PC-9 (cell line): ENCODE measurements at regions not wholly inside any gene's neighbourhood (a gene's known extent, or its start where the extent isn't known, plus 50 kb on each side); places are given as distances from the start of the nearest gene placed in this dataset.
"Not testable (repeated sequence)": the region's sequence is repeated elsewhere in the genome, so short reads cannot be mapped to it uniquely, and the experiment has no call there.

Experiments
- BruUV-seq: library from RNA; stranded (reverse); fragments of 400-500 nt; replicated peaks from 2 replicates; lab custom pipeline; 2021; lab: Mats Ljungman, UMichigan
- CTCF ChIA-PET: fragments of 300-600 bp; sonication (Branson Sonifier 250); formaldehyde crosslinking; loops from one replicate; lab custom pipeline; 2022; ENCODE audit warnings: antibody characterized with exemption; lab: Charles Lee
- POLR2A ChIA-PET: fragments of 300-600 bp; sonication (Branson Sonifier 250); formaldehyde crosslinking; loops from one replicate; lab custom pipeline; 2022; ENCODE audit warnings: antibody characterized with exemption; ENCODE audit not compliant: unreplicated experiment; lab: Charles Lee
- DNase-seq, 2 experiments: peaks; one replicate each; pipeline versions ENCODE4 v3.0.0 to v3.0.0-alpha.2; 2015 to 2022; ENCODE audit warnings: mixed read lengths in 1 of 2
- H2AFZ ChIP-seq: fragments of 200-600 bp; sonication (generic); 2 replicates; pipeline ENCODE4 v1.8.1; 2017; ENCODE audit warnings: antibody characterized with exemption
- H3F3A ChIP-seq: fragments of 200-600 bp; sonication (generic); 2 replicates; pipeline ENCODE4 v1.8.1; 2017; ENCODE audit warnings: antibody characterized with exemption, mild to moderate bottlenecking, low read depth; ENCODE audit not compliant: insufficient read depth
- H3K27ac ChIP-seq: fragments of 200-600 bp; sonication (generic); 2 replicates; pipeline ENCODE4 v1.6.1; 2016; ENCODE audit warnings: mixed run types
- H3K27me3 ChIP-seq: fragments of 200-600 bp; sonication (generic); 2 replicates; pipeline ENCODE4 v1.6.1; 2016; ENCODE audit warnings: low read depth, mixed run types; ENCODE audit not compliant: insufficient read depth
- H3K36me3 ChIP-seq: fragments of 200-600 bp; sonication (generic); 2 replicates; pipeline ENCODE4 v1.6.1; 2016; ENCODE audit warnings: low read depth, mixed run types
- H3K4me1 ChIP-seq: fragments of 200-600 bp; sonication (generic); replicated peaks from 2 replicates; pipeline ENCODE4 v1.6.1; 2016; ENCODE audit warnings: mixed run types; ENCODE audit not compliant: insufficient read depth
- H3K4me2 ChIP-seq: fragments of 200-600 bp; sonication (generic); 2 replicates; pipeline ENCODE4 v1.6.1; 2017; ENCODE audit warnings: mixed run types
- H3K4me3 ChIP-seq: fragments of 200-600 bp; sonication (generic); 2 replicates; pipeline ENCODE4 v1.6.1; 2016; ENCODE audit warnings: mixed run types
- H3K79me2 ChIP-seq: fragments of 200-600 bp; sonication (generic); 2 replicates; pipeline ENCODE4 v1.6.1; 2017; ENCODE audit warnings: low read depth, mixed run types
- H3K9me2 ChIP-seq: fragments of 200-600 bp; sonication (generic); 2 replicates; pipeline ENCODE4 v1.8.1; 2017; ENCODE audit warnings: mild to moderate bottlenecking; ENCODE audit not compliant: insufficient read depth
- H3K9me3 ChIP-seq: fragments of 200-600 bp; sonication (generic); 2 replicates; pipeline ENCODE4 v1.8.1; 2016; ENCODE audit warnings: low read depth; ENCODE audit not compliant: insufficient read depth
- H4K20me1 ChIP-seq: fragments of 200-600 bp; sonication (generic); 2 replicates; pipeline ENCODE4 v1.8.1; 2017; ENCODE audit not compliant: insufficient read depth
- CTCF ChIP-seq: fragments of 200-600 bp; sonication (generic); conservative IDR thresholded peaks from 2 replicates; pipeline ENCODE4 v1.6.1; 2017; ENCODE audit warnings: mixed run types, antibody characterized with exemption, mild to moderate bottlenecking, moderate library complexity
- EZH2 ChIP-seq: fragments of 200-600 bp; sonication (generic); IDR thresholded peaks from 2 replicates; pipeline ENCODE4 v1.8.0; 2017; ENCODE audit warnings: antibody characterized with exemption, low read depth
- intact Hi-C: fragments of 100-400 bp; cut with micrococcal nuclease; formaldehyde crosslinking; loops from one replicate; pipeline ENCODE4 v1.10.0; 2022; ENCODE audit not compliant: unreplicated experiment

GRCh38 chr1:5119366-5120234 lies 465.2 kb downstream of the AJAP1 start:
- no peaks in the 10 kb centered on the region for H3F3A ChIP-seq

GRCh38 chr1:5118771-5119170 lies 464.4 kb downstream of the AJAP1 start:
- H2AFZ ChIP-seq, CTCF ChIA-PET, intact Hi-C loops, H3K36me3 ChIP-seq, H3K4me1 ChIP-seq, DNase-seq, H3K9me2 ChIP-seq, H4K20me1 ChIP-seq, BruUV-seq, H3K27me3 ChIP-seq, H3K4me3 ChIP-seq, H3K4me2 ChIP-seq, POLR2A ChIA-PET, H3K27ac ChIP-seq, H3K9me3 ChIP-seq, H3K79me2 ChIP-seq, H3F3A ChIP-seq: not testable (repeated sequence)

More at GRCh38 chr1:5119366-5120234, 465.2 kb downstream of the AJAP1 start:
- no peaks in the 10 kb centered on the region for H4K20me1 ChIP-seq
- no peak overlapping the region for H3K27ac ChIP-seq
- no peak for DNase-seq
- peaks cover 7% of the 10 kb centered on the region; the same call in 1 of the 2 replicates for H3K27me3 ChIP-seq
- no peak overlapping the region for H2AFZ ChIP-seq
- no peaks in the 10 kb centered on the region for H3K9me2 ChIP-seq
- H3K36me3 ChIP-seq: no peaks in the 10 kb centered on the region
- H3K4me2 ChIP-seq: no peak overlapping the region
- no TSS peak for BruUV-seq
- no peaks in the 10 kb centered on the region for H3K9me3 ChIP-seq
- no peaks in the 10 kb centered on the region for H3K79me2 ChIP-seq
- H3K4me1 ChIP-seq: no peaks in the 10 kb centered on the region
- intact Hi-C loops: no loop called here
- ChIA-PET CTCF (no interaction called here), POLR2A (no interaction called here)
- no peak overlapping the region for H3K4me3 ChIP-seq
- TF ChIP-seq EZH2 (no peak), CTCF (0 out of 2 replicates have a peak, but pooled peaks have one; percentile 23)

- H3K4me2 ChIP-seq, intact Hi-C loops: not testable (repeated sequence)
- CTCF ChIA-PET: interaction anchor here (0.6 kb wide), 1 partner anchor 365 kb away, joined by 3 read pairs; no protein-coding TSS in a partner anchor
Measured at GRCh38 chr1:5118292-5118691, 463.9 kb downstream of the AJAP1 start.

GRCh38 chr1:5111581-5111980 lies 457.2 kb downstream of the AJAP1 start:
- H3K4me3 ChIP-seq: no peak overlapping the region
- TF ChIP-seq EZH2 (no peak), CTCF (no peak)
- no peaks in the 10 kb centered on the region for H3K4me1 ChIP-seq
- ChIA-PET CTCF (no interaction called here), POLR2A (no interaction called here)
- no peaks in the 10 kb centered on the region for H3K9me2 ChIP-seq
- H3K36me3 ChIP-seq: no peaks in the 10 kb centered on the region
- no peaks in the 10 kb centered on the region for H3K79me2 ChIP-seq
- H3K9me3 ChIP-seq: no peaks in the 10 kb centered on the region
- no peaks in the 10 kb centered on the region for H3F3A ChIP-seq
- no peaks in the 10 kb centered on the region for H4K20me1 ChIP-seq
- no peak overlapping the region for H3K4me2 ChIP-seq
- no peak for DNase-seq
- no peak overlapping the region for H2AFZ ChIP-seq
- intact Hi-C loops: no loop called here
- H3K27me3 ChIP-seq: peaks cover 3% of the 10 kb centered on the region; the same call in 1 of the 2 replicates
- no peak overlapping the region for H3K27ac ChIP-seq
- BruUV-seq: no TSS peak

More at GRCh38 chr1:5118292-5118691, 463.9 kb downstream of the AJAP1 start:
- H3K4me1 ChIP-seq, BruUV-seq, H3K27ac ChIP-seq, POLR2A ChIA-PET, H3K79me2 ChIP-seq, H3K36me3 ChIP-seq, H3K9me2 ChIP-seq, H3K4me3 ChIP-seq, H3K27me3 ChIP-seq, H3F3A ChIP-seq, H4K20me1 ChIP-seq, H3K9me3 ChIP-seq, H2AFZ ChIP-seq, DNase-seq: not testable (repeated sequence)
